IMR-90 (cell line): ENCODE measurements at regions not wholly inside any gene's neighbourhood (a gene's known extent, or its start where the extent isn't known, plus 50 kb on each side); places are given as distances from the start of the nearest gene placed in this dataset.

Source experiments
- ATAC-seq: fragments of 200-7000 bp; cut with Tn5 transposase; 2 replicates; pipeline ENCODE4 v1.9.1; 2020; ENCODE audit warnings: low read depth, mild to moderate bottlenecking, moderate library complexity
- BruUV-seq: library from RNA; stranded (reverse); fragments of 400-500 nt; replicated peaks from 2 replicates; lab custom pipeline; 2021; lab: Mats Ljungman, UMichigan
- CTCF ChIA-PET: fragments of 300-600 bp; formaldehyde crosslinking; extraction: SDS; loops from one replicate; lab custom pipeline; 2021; ENCODE audit warnings: antibody characterized with exemption; lab: Yijun Ruan, JAX
- POLR2A ChIA-PET: fragments of 300-600 bp; sonication (Branson Sonifier 250); formaldehyde crosslinking; loops from one replicate; lab custom pipeline; 2022; ENCODE audit warnings: antibody characterized with exemption; ENCODE audit not compliant: unreplicated experiment; lab: Charles Lee
- DNase-seq: peaks from one replicate; pipeline ENCODE4 v3.0.0; 2013
- H2AFZ ChIP-seq: replicated peaks from 2 replicates; pipeline ENCODE3; 2013; ENCODE audit warnings: low read length, mild to moderate bottlenecking; ENCODE audit not compliant: poor library complexity
- H2AK5ac ChIP-seq: 2 replicates; pipeline ENCODE4 v1.6.1; 2013; ENCODE audit warnings: low read depth, low read length, inconsistent platforms
- H2AK9ac ChIP-seq: replicated peaks from 2 replicates; pipeline ENCODE3; 2013; ENCODE audit warnings: mild to moderate bottlenecking, low read depth, low read length, moderate library complexity; ENCODE audit not compliant: poor library complexity
- H2BK120ac ChIP-seq: 2 replicates; pipeline ENCODE4 v1.6.1; 2013; ENCODE audit warnings: low read depth, low read length, inconsistent platforms
- H2BK15ac ChIP-seq: 3 replicates; pipeline ENCODE4 v1.6.1; 2013; ENCODE audit warnings: low read depth, low read length, inconsistent platforms
- H2BK20ac ChIP-seq: 2 replicates; pipeline ENCODE4 v1.6.1; 2013; ENCODE audit warnings: low read depth, mild to moderate bottlenecking, inconsistent platforms, low read length, moderate library complexity
- H2BK5ac ChIP-seq: 2 replicates; pipeline ENCODE4 v1.6.1; 2013; ENCODE audit warnings: mild to moderate bottlenecking, low read depth, low read length, inconsistent platforms; ENCODE audit not compliant: poor library complexity, severe bottlenecking
- H3K14ac ChIP-seq: replicated peaks from 2 replicates; pipeline ENCODE4 v1.6.1; 2013; ENCODE audit warnings: low read depth, low read length, inconsistent platforms
- H3K18ac ChIP-seq: 2 replicates; pipeline ENCODE4 v1.6.1; 2013; ENCODE audit warnings: low read depth, low read length, control low read depth
- H3K23ac ChIP-seq: 2 replicates; pipeline ENCODE4 v1.6.1; 2013; ENCODE audit warnings: low read depth, low read length, inconsistent platforms
- H3K27ac ChIP-seq: 2 replicates; pipeline ENCODE4 v1.5.1; 2013; ENCODE audit warnings: mild to moderate bottlenecking, control low read depth, low read length; ENCODE audit not compliant: insufficient read depth
- H3K27me3 ChIP-seq: 2 replicates; pipeline ENCODE4 v1.6.1; 2013; ENCODE audit warnings: low read length; ENCODE audit not compliant: control insufficient read depth, insufficient read depth
- H3K36me3 ChIP-seq: 2 replicates; pipeline ENCODE4 v1.6.1; 2013; ENCODE audit warnings: low read length, mixed read lengths; ENCODE audit not compliant: control insufficient read depth, insufficient read depth
- H3K4ac ChIP-seq: 2 replicates; pipeline ENCODE4 v1.6.1; 2013; ENCODE audit warnings: low read depth, low read length, inconsistent platforms
- H3K4me1 ChIP-seq: 2 replicates; pipeline ENCODE4 v1.6.1; 2013; ENCODE audit warnings: low read length, mixed read lengths; ENCODE audit not compliant: control insufficient read depth, insufficient read depth
- H3K4me2 ChIP-seq: 2 replicates; pipeline ENCODE4 v1.6.1; 2013; ENCODE audit warnings: low read depth, mild to moderate bottlenecking, control low read depth, low read length, moderate library complexity
- H3K4me3 ChIP-seq: 2 replicates; pipeline ENCODE4 v1.5.1; 2013; ENCODE audit warnings: low read depth, mild to moderate bottlenecking, control low read depth, low read length, moderate library complexity; ENCODE audit not compliant: insufficient read depth
- H3K56ac ChIP-seq: 2 replicates; pipeline ENCODE4 v1.6.1; 2013; ENCODE audit warnings: low read length, inconsistent platforms; ENCODE audit not compliant: insufficient read depth; ENCODE audit errors: extremely low read depth
- H3K79me1 ChIP-seq, 2 experiments: 2 replicates each; pipeline ENCODE4 v1.6.1; 2013; ENCODE audit warnings: low read length in 2 of 2, inconsistent platforms in 1 of 2, low read depth in 1 of 2
- H3K9ac ChIP-seq: 2 replicates; pipeline ENCODE4 v1.6.1; 2013; ENCODE audit warnings: low read depth, low read length, control low read depth
- H3K9me1 ChIP-seq: 2 replicates; pipeline ENCODE4 v1.6.1; 2013; ENCODE audit warnings: low read length, inconsistent platforms; ENCODE audit not compliant: insufficient read depth
- H3K9me3 ChIP-seq: 2 replicates; pipeline ENCODE4 v1.6.1; 2013; ENCODE audit warnings: low read length; ENCODE audit not compliant: control insufficient read depth, insufficient read depth
- H4K20me1 ChIP-seq: 2 replicates; pipeline ENCODE4 v1.6.1; 2013; ENCODE audit warnings: low read length, inconsistent platforms; ENCODE audit not compliant: insufficient read depth
- H4K5ac ChIP-seq: 2 replicates; pipeline ENCODE4 v1.6.1; 2013; ENCODE audit warnings: mild to moderate bottlenecking, low read depth, low read length, control low read depth
- H4K8ac ChIP-seq, 2 experiments: 2 replicates each; pipeline ENCODE4 v1.6.1; 2013; ENCODE audit warnings: low read depth in 2 of 2, low read length in 2 of 2, control low read depth in 1 of 2, inconsistent platforms in 1 of 2
- H4K91ac ChIP-seq: 2 replicates; pipeline ENCODE4 v1.6.1; 2013; ENCODE audit warnings: low read depth, low read length, inconsistent platforms; ENCODE audit not compliant: insufficient read depth
- BHLHE40 ChIP-seq: fragments of 150-350 bp; IDR thresholded peaks from 2 replicates; pipeline ENCODE4 v1.6.1; 2016; ENCODE audit warnings: mild to moderate bottlenecking, low read depth, low read length
- CEBPB ChIP-seq: IDR thresholded peaks from 2 replicates; pipeline ENCODE4 v1.6.1; 2012; ENCODE audit warnings: low read depth, low read length, improper control_type of control experiment
- CHD1 ChIP-seq: IDR thresholded peaks from 2 replicates; pipeline ENCODE4 v1.6.1; 2012; ENCODE audit warnings: low read depth, low read length, improper control_type of control experiment
- FOS ChIP-seq: fragments of 150-350 bp; IDR thresholded peaks from 2 replicates; pipeline ENCODE4 v1.6.1; 2016; ENCODE audit warnings: low read depth, low read length
- MAFK ChIP-seq: IDR thresholded peaks from 2 replicates; pipeline ENCODE4 v1.6.1; 2012; ENCODE audit warnings: low read depth, low read length, improper control_type of control experiment
- MAZ ChIP-seq: IDR thresholded peaks from 2 replicates; pipeline ENCODE4 v1.6.1; 2012; ENCODE audit warnings: low read depth, mild to moderate bottlenecking, low read length, improper control_type of control experiment, moderate library complexity, borderline replicate concordance
- MXI1 ChIP-seq: IDR thresholded peaks from 2 replicates; pipeline ENCODE4 v1.6.1; 2012; ENCODE audit warnings: low read depth, mild to moderate bottlenecking, low read length, moderate library complexity, borderline replicate concordance
- NFE2L2 ChIP-seq: fragments of 150-350 bp; IDR thresholded peaks from 2 replicates; pipeline ENCODE4 v1.6.1; 2016; ENCODE audit warnings: low read depth, mild to moderate bottlenecking, low read length
- POLR2A ChIP-seq: IDR thresholded peaks from 2 replicates; pipeline ENCODE4 v1.6.1; 2012; ENCODE audit warnings: mild to moderate bottlenecking, low read depth, low read length
- RAD21 ChIP-seq: IDR thresholded peaks from 2 replicates; pipeline ENCODE4 v1.6.1; 2012; ENCODE audit warnings: low read length, improper control_type of control experiment
- RCOR1 ChIP-seq: IDR thresholded peaks from 2 replicates; pipeline ENCODE4 v1.6.1; 2012; ENCODE audit warnings: mild to moderate bottlenecking, low read length, improper control_type of control experiment; ENCODE audit not compliant: insufficient replicate concordance
- RFX5 ChIP-seq: IDR thresholded peaks from 2 replicates; pipeline ENCODE4 v1.8.0; 2012; ENCODE audit warnings: low read depth, mild to moderate bottlenecking, low read length, moderate library complexity
- SMC3 ChIP-seq: fragments of 150-350 bp; IDR thresholded peaks from 2 replicates; pipeline ENCODE4 v1.6.1; 2016; ENCODE audit warnings: low read depth, mild to moderate bottlenecking, antibody characterized with exemption, low read length, moderate library complexity
- USF2 ChIP-seq: fragments of 150-350 bp; IDR thresholded peaks from 2 replicates; pipeline ENCODE4 v1.6.1; 2017; ENCODE audit warnings: mild to moderate bottlenecking, antibody characterized with exemption, low read length, low read depth
- WGBS, 2 experiments: methylation state at CpG; one replicate each; pipeline versions ENCODE4 v1.1.5 to v1.1.7; 2013; ENCODE audit warnings: missing lambda C conversion rate in 2 of 2; ENCODE audit not compliant: insufficient read length in 1 of 2; ENCODE audit errors: extremely low coverage in 2 of 2; 5-methylcytosine and 5-hydroxymethylcytosine counted together
- dilution Hi-C: fragments of 300-500 bp; cut with HindIII; formaldehyde crosslinking; loops from one replicate; pipeline ENCODE4 v1.14.3; 2018; ENCODE audit warnings: low sequenced_read_pairs; ENCODE audit not compliant: unreplicated experiment
- in situ Hi-C: fragments of 300-500 bp; cut with MboI; formaldehyde crosslinking; loops from 3 replicates; pipeline ENCODE4 v1.14.3; 2019; ENCODE audit warnings: low sequenced_read_pairs, inconsistent platforms, mixed read lengths
- intact Hi-C: fragments of 100-400 bp; cut with micrococcal nuclease; formaldehyde crosslinking; loops from 2 replicates; pipeline ENCODE4 v1.10.0; 2022
- TF ChIP-seq, protein P1 (sequence below): conservative IDR thresholded peaks from 2 replicates; pipeline ENCODE4 v1.5.1; 2012; ENCODE audit warnings: mild to moderate bottlenecking, low read depth, low read length, improper control_type of control experiment
- TF ChIP-seq, protein P2 (sequence below): fragments of 150-350 bp; IDR thresholded peaks from 2 replicates; pipeline ENCODE4 v1.6.1; 2016; ENCODE audit warnings: low read depth, mild to moderate bottlenecking, low read length, moderate library complexity, borderline replicate concordance

GRCh38 chr7:79598351-79598750, 144.9 kb upstream of the MAGI2 start:
- H2BK15ac ChIP-seq, result no peak overlapping the region
- dilution Hi-C loops, result no loop called here

More at GRCh38 chr7:79598351-79598750, 144.9 kb upstream of the MAGI2 start:
- Histone ChIP-seq H4K91ac (no peak overlapping the region), H2BK5ac (no peak overlapping the region), H3K27ac (no peak overlapping the region), H3K4me1 (no peaks in the 10 kb centered on the region), H2BK20ac (no peak overlapping the region), H2AK5ac (no peak overlapping the region), H3K79me1 (no peaks in the 10 kb centered on the region), H3K9me1 (no peaks in the 10 kb centered on the region), H3K9ac (no peak overlapping the region), H4K20me1 (no peaks in the 10 kb centered on the region), H3K4me2 (no peak overlapping the region), H3K18ac (no peak overlapping the region), H3K4me3 (no peak overlapping the region), H3K9me3 (no peaks in the 10 kb centered on the region), H2BK120ac (no peak overlapping the region), H3K36me3 (no peaks in the 10 kb centered on the region), H2AFZ (no peak overlapping the region), H4K5ac (no peak overlapping the region), H3K27me3 (no peaks in the 10 kb centered on the region), H4K8ac (no peak overlapping the region), H3K14ac (no peak overlapping the region), H3K23ac (no peak overlapping the region), H3K4ac (no peak overlapping the region), H3K56ac (no peak overlapping the region), H2AK9ac (no peak overlapping the region)
- ChIA-PET CTCF (interaction anchor here (0.6 kb wide), 1 partner anchor 272 kb away, joined by 3 read pairs; no protein-coding TSS in a partner anchor), POLR2A (no interaction called here)
- WGBS, 2 experiments, result no CpG with 5 or more reads among the region's 3 CpGs
- in situ Hi-C loops, result no loop called here
- TF ChIP-seq CHD1, result no peak
- no peak for TF ChIP-seq USF2
- no peak for TF ChIP-seq RCOR1
- no peak for TF ChIP-seq MAZ
- TF ChIP-seq FOS, result no peak
- TF ChIP-seq BHLHE40, result no peak
- TF ChIP-seq MAFK, result no peak
- TF ChIP-seq POLR2A, result no peak
- TF ChIP-seq MXI1, result no peak
- no peak for TF ChIP-seq SMC3
- TF ChIP-seq NFE2L2, result no peak
- TF ChIP-seq RFX5, result no peak
- TF ChIP-seq, protein P1, sequence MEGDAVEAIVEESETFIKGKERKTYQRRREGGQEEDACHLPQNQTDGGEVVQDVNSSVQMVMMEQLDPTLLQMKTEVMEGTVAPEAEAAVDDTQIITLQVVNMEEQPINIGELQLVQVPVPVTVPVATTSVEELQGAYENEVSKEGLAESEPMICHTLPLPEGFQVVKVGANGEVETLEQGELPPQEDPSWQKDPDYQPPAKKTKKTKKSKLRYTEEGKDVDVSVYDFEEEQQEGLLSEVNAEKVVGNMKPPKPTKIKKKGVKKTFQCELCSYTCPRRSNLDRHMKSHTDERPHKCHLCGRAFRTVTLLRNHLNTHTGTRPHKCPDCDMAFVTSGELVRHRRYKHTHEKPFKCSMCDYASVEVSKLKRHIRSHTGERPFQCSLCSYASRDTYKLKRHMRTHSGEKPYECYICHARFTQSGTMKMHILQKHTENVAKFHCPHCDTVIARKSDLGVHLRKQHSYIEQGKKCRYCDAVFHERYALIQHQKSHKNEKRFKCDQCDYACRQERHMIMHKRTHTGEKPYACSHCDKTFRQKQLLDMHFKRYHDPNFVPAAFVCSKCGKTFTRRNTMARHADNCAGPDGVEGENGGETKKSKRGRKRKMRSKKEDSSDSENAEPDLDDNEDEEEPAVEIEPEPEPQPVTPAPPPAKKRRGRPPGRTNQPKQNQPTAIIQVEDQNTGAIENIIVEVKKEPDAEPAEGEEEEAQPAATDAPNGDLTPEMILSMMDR, result no peak
- TF ChIP-seq, protein P2, sequence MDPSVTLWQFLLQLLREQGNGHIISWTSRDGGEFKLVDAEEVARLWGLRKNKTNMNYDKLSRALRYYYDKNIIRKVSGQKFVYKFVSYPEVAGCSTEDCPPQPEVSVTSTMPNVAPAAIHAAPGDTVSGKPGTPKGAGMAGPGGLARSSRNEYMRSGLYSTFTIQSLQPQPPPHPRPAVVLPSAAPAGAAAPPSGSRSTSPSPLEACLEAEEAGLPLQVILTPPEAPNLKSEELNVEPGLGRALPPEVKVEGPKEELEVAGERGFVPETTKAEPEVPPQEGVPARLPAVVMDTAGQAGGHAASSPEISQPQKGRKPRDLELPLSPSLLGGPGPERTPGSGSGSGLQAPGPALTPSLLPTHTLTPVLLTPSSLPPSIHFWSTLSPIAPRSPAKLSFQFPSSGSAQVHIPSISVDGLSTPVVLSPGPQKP, result no peak
- TF ChIP-seq RAD21, result no peak
- no peak for TF ChIP-seq CEBPB
- DNase-seq, result no peak
- BruUV-seq, result no TSS peak
- intact Hi-C loops, result no loop called here
- ATAC-seq, result no peak
